HEK293 (cell line): ENCODE measurements at regions not wholly inside any gene's neighbourhood (a gene's known extent, or its start where the extent isn't known, plus 50 kb on each side); places are given as distances from the start of the nearest gene placed in this dataset.

Experiments used
- CTCF ChIA-PET: fragments of 350-600 bp; formaldehyde crosslinking; extraction: SDS; loops from one replicate; lab custom pipeline; 2021; ENCODE audit warnings: antibody characterized with exemption; lab: Yijun Ruan, JAX
- POLR2A ChIA-PET: fragments of 300-600 bp; formaldehyde crosslinking; extraction: SDS; loops from one replicate; lab custom pipeline; 2020; ENCODE audit warnings: antibody characterized with exemption, inconsistent platforms; lab: Yijun Ruan, JAX
- H3K27ac ChIP-seq: fragments of 200-500 bp; sonication (Bioruptor generic); 2 replicates; pipeline ENCODE4 v1.5.1; 2014; ENCODE audit warnings: low read depth, low read length, control low read depth, inconsistent platforms; ENCODE audit errors: extremely low read depth
- H3K36me3 ChIP-seq, 2 experiments: fragments of 200-500 bp in 1 of 2; sonication (Bioruptor generic) in 1 of 2; 1 replicate in 1 of 2; 2 replicates in 1 of 2; pipeline ENCODE4 v1.5.1; 2014 to 2017; ENCODE audit warnings: inconsistent platforms in 2 of 2, low read length in 2 of 2; ENCODE audit not compliant: control insufficient read depth in 2 of 2, insufficient read depth in 1 of 2
- H3K4me1 ChIP-seq: fragments of 200-500 bp; sonication (Bioruptor generic); 2 replicates; pipeline ENCODE4 v1.5.1; 2014; ENCODE audit warnings: mild to moderate bottlenecking, low read length, inconsistent platforms; ENCODE audit not compliant: control insufficient read depth, insufficient read depth
- H3K4me3 ChIP-seq: 2 replicates; pipeline ENCODE4 v1.5.1; 2011; ENCODE audit warnings: low read depth, mild to moderate bottlenecking, control low read depth, low read length, moderate library complexity
- H3K9me3 ChIP-seq: fragments of 200-500 bp; sonication (Bioruptor generic); 2 replicates; pipeline ENCODE4 v1.5.1; 2014; ENCODE audit warnings: low read depth, low read length, inconsistent platforms; ENCODE audit not compliant: control insufficient read depth, insufficient read depth
- BCL11A ChIP-seq: fragments of 450-650 bp; formaldehyde crosslinking; IDR thresholded peaks from 2 replicates; pipeline ENCODE4 v1.5.1; 2016; ENCODE audit warnings: low read depth, missing biosample characterization, missing genetic modification characterization
- CTCF ChIP-seq: fragments of 450-650 bp; formaldehyde crosslinking; IDR thresholded peaks from 2 replicates; pipeline ENCODE4 v1.5.1; 2016; ENCODE audit warnings: missing biosample characterization, missing genetic modification characterization
- HOXA7 ChIP-seq: sonication (generic); formaldehyde crosslinking; IDR thresholded peaks from 2 replicates; pipeline ENCODE4 v1.8.1; 2022; ENCODE audit warnings: missing genetic modification reagents, borderline replicate concordance
- MYNN ChIP-seq: fragments of 450-650 bp; formaldehyde crosslinking; IDR thresholded peaks from 2 replicates; pipeline ENCODE4 v1.5.1; 2016; ENCODE audit warnings: missing biosample characterization, missing genetic modification characterization, borderline replicate concordance
- REPIN1 ChIP-seq: fragments of 450-650 bp; formaldehyde crosslinking; IDR thresholded peaks from 2 replicates; pipeline ENCODE4 v1.5.1; 2017; ENCODE audit warnings: missing biosample characterization, missing genetic modification characterization, low read depth
- SP7 ChIP-seq: fragments of 450-650 bp; formaldehyde crosslinking; IDR thresholded peaks from 2 replicates; pipeline ENCODE4 v1.5.1; 2016; ENCODE audit warnings: missing biosample characterization, missing genetic modification characterization
- YY2 ChIP-seq: fragments of 450-650 bp; formaldehyde crosslinking; IDR thresholded peaks from 2 replicates; pipeline ENCODE4 v1.5.1; 2016; ENCODE audit warnings: missing biosample characterization, missing genetic modification characterization
- ZFP37 ChIP-seq: fragments of 450-650 bp; formaldehyde crosslinking; IDR thresholded peaks from 2 replicates; pipeline ENCODE4 v1.5.1; 2016; ENCODE audit warnings: missing biosample characterization, missing genetic modification characterization
- ZFP69B ChIP-seq: fragments of 450-650 bp; formaldehyde crosslinking; IDR thresholded peaks from 2 replicates; pipeline ENCODE4 v1.5.1; 2016; ENCODE audit warnings: missing biosample characterization, missing genetic modification characterization
- ZNF138 ChIP-seq: fragments of 450-650 bp; formaldehyde crosslinking; IDR thresholded peaks from 2 replicates; pipeline ENCODE4 v1.5.1; 2016; ENCODE audit warnings: missing biosample characterization, missing genetic modification characterization, borderline replicate concordance
- ZNF157 ChIP-seq: fragments of 450-650 bp; formaldehyde crosslinking; IDR thresholded peaks from 2 replicates; pipeline ENCODE4 v1.5.1; 2016; ENCODE audit warnings: missing biosample characterization, missing genetic modification characterization
- ZNF248 ChIP-seq: fragments of 450-650 bp; formaldehyde crosslinking; IDR thresholded peaks from 2 replicates; pipeline ENCODE4 v1.5.1; 2017; ENCODE audit warnings: missing biosample characterization, missing genetic modification characterization
- ZNF280C ChIP-seq: fragments of 450-650 bp; formaldehyde crosslinking; IDR thresholded peaks from 2 replicates; pipeline ENCODE4 v1.5.1; 2016; ENCODE audit warnings: missing biosample characterization, missing genetic modification characterization
- ZNF292 ChIP-seq: fragments of 450-650 bp; formaldehyde crosslinking; IDR thresholded peaks from 2 replicates; pipeline ENCODE4 v1.5.1; 2016; ENCODE audit warnings: low read depth, missing biosample characterization, missing genetic modification characterization, borderline replicate concordance
- ZNF37A ChIP-seq: fragments of 450-650 bp; IDR thresholded peaks from 2 replicates; pipeline ENCODE4 v1.5.1; 2018; ENCODE audit warnings: missing biosample characterization, missing genetic modification characterization
- ZNF394 ChIP-seq: fragments of 450-650 bp; formaldehyde crosslinking; IDR thresholded peaks from 2 replicates; pipeline ENCODE4 v1.5.1; 2016; ENCODE audit warnings: missing biosample characterization, missing genetic modification characterization, mild to moderate bottlenecking, moderate library complexity, borderline replicate concordance
- ZNF423 ChIP-seq: fragments of 450-650 bp; formaldehyde crosslinking; IDR thresholded peaks from 2 replicates; pipeline ENCODE4 v1.5.1; 2016; ENCODE audit warnings: missing biosample characterization, missing genetic modification characterization
- ZNF510 ChIP-seq: fragments of 450-650 bp; formaldehyde crosslinking; IDR thresholded peaks from 2 replicates; pipeline ENCODE4 v1.5.1; 2018; ENCODE audit warnings: mild to moderate bottlenecking, missing genetic modification characterization, missing biosample characterization; ENCODE audit not compliant: insufficient replicate concordance
- ZNF521 ChIP-seq: fragments of 450-650 bp; formaldehyde crosslinking; IDR thresholded peaks from 2 replicates; pipeline ENCODE4 v1.5.1; 2017; ENCODE audit warnings: missing biosample characterization, mild to moderate bottlenecking, missing genetic modification characterization
- ZNF580 ChIP-seq: fragments of 450-650 bp; formaldehyde crosslinking; IDR thresholded peaks from 2 replicates; pipeline ENCODE4 v1.5.1; 2016; ENCODE audit warnings: missing biosample characterization, missing genetic modification characterization
- ZNF707 ChIP-seq: fragments of 450-650 bp; formaldehyde crosslinking; IDR thresholded peaks from 2 replicates; pipeline ENCODE4 v1.5.1; 2016; ENCODE audit warnings: missing biosample characterization, missing genetic modification characterization
- ZNF785 ChIP-seq: fragments of 450-650 bp; formaldehyde crosslinking; IDR thresholded peaks from 2 replicates; pipeline ENCODE4 v1.5.1; 2016; ENCODE audit warnings: missing biosample characterization, missing genetic modification characterization
- ZNF792 ChIP-seq: fragments of 450-650 bp; formaldehyde crosslinking; IDR thresholded peaks from 2 replicates; pipeline ENCODE4 v1.5.1; 2016; ENCODE audit warnings: missing biosample characterization, missing genetic modification characterization
- ZNF837 ChIP-seq: fragments of 450-650 bp; formaldehyde crosslinking; IDR thresholded peaks from 2 replicates; pipeline ENCODE4 v1.5.1; 2016; ENCODE audit warnings: missing biosample characterization, missing genetic modification characterization
- ZNF843 ChIP-seq: fragments of 450-650 bp; formaldehyde crosslinking; IDR thresholded peaks from 2 replicates; pipeline ENCODE4 v1.5.1; 2016; ENCODE audit warnings: missing biosample characterization, missing genetic modification characterization
- ZSCAN18 ChIP-seq: fragments of 450-650 bp; formaldehyde crosslinking; IDR thresholded peaks from 2 replicates; pipeline ENCODE4 v1.5.1; 2016; ENCODE audit warnings: missing biosample characterization, missing genetic modification characterization
- ZXDB ChIP-seq: fragments of 450-650 bp; formaldehyde crosslinking; IDR thresholded peaks from 2 replicates; pipeline ENCODE4 v1.5.1; 2016; ENCODE audit warnings: missing biosample characterization, missing genetic modification characterization

- no peak for TF ChIP-seq ZNF37A
- no peak for TF ChIP-seq ZNF837
- TF ChIP-seq ZNF707 (tag by site-specific recombination), result no peak
- no peak for TF ChIP-seq REPIN1 (tag by site-specific recombination)
- no peak for TF ChIP-seq ZNF423 (tag by site-specific recombination)
- TF ChIP-seq ZNF843 (tag by site-specific recombination), result no peak
- no peak for TF ChIP-seq ZNF138 (tag by site-specific recombination)
- TF ChIP-seq CTCF (tag by site-specific recombination), result no peak
- TF ChIP-seq SP7, result no peak
- no peak for TF ChIP-seq ZNF580 (tag by site-specific recombination)
These were observed 108.1 kb upstream of the SIX3 start (continued) for GRCh38 chr2:44833171-44834069.

- Histone ChIP-seq H3K4me1 (no peaks in the 10 kb centered on the region), H3K9me3 (no peaks in the 10 kb centered on the region), H3K4me3 (no peak overlapping the region), H3K36me3 (no peaks in the 10 kb centered on the region), H3K27ac (no peak overlapping the region)
- TF ChIP-seq ZNF521 (tag by site-specific recombination) (no peak), ZNF248 (tag by site-specific recombination) (no peak), ZNF292 (tag by site-specific recombination) (no peak), ZNF423 (tag by site-specific recombination) (no peak), ZNF394 (no peak), BCL11A (no peak), ZNF510 (tag by site-specific recombination) (no peak), ZFP69B (tag by site-specific recombination) (no peak), ZNF157 (tag by site-specific recombination) (no peak), ZFP37 (tag by site-specific recombination) (no peak), ZSCAN18 (no peak), ZXDB (tag by site-specific recombination) (no peak), ZNF280C (tag by site-specific recombination) (no peak), MYNN (tag by site-specific recombination) (no peak), ZNF785 (no peak), YY2 (tag by site-specific recombination) (no peak), ZNF792 (no peak), HOXA7 (CRISPR knock-in tag) (no peak)
- POLR2A ChIA-PET, result no interaction called here
- CTCF ChIA-PET, result no interaction called here
These were observed 106.8 kb upstream of the SIX3 start for GRCh38 chr2:44834656-44835055.
